ENCODE measurements at regions not wholly inside any gene's neighbourhood (a gene's known extent, or its start where the extent isn't known, plus 50 kb on each side); places are given as distances from the start of the nearest gene placed in this dataset.

DNA sequence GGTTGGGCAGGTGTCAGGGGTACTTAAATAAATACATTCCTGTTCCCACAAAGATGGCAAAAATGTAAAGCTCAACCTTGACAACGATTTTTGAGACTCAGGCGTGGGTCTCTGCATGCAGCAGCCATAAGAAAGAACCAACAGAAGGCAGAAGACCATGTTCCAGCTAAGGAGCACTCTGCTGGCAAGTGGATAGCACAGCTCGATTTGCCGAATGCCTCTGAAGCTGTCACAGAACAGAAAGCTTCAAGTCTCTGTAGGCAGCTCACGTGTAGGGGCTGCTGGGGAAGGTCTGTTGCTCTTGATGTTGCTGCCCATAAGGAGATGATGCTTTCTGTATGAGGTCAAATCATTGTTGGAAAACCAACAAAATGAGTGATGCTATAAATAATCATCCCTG is 119.6 kb upstream of the GRIN3A start (continued):
- TF ChIP-seq BRCA1 (IDR thresholded peaks at IDR 0.05; ENCODE audit: low read depth, low read length) = no peak

Measured in H1 (cell line).